Stimulated activated naive CD8-positive, alpha-beta T cell treated with anti-CD3 and anti-CD28 coated beads, Interleukin-15, Interleukin-2, amounts not matched to agents 100 U/mL and 50 U/mL, for 24 hours (primary cell): ENCODE measurements at regions not wholly inside any gene's neighbourhood (a gene's known extent, or its start where the extent isn't known, plus 50 kb on each side); places are given as distances from the start of the nearest gene placed in this dataset.
"Not testable (repeated sequence)": the region's sequence is repeated elsewhere in the genome, so short reads cannot be mapped to it uniquely, and the experiment has no call there.

Experiments
- ATAC-seq: fragments of 150-1000 bp; cut with Tn5 transposase; one replicate; pipeline ENCODE4 v1.10.0; 2021
- DNase-seq: peaks from one replicate; pipeline ENCODE4 v3.0.0; 2021

GRCh38 chrX:45668686-45669443 is 468.2 kb upstream of the DIPK2B start:
- DNase-seq, result no peak

GRCh38 chrX:45667666-45668065 is 467.0 kb upstream of the DIPK2B start:
- no peak for ATAC-seq

More at GRCh38 chrX:45668686-45669443, 468.2 kb upstream of the DIPK2B start:
- ATAC-seq, result no peak

GRCh38 chrX:45664727-45665290 is 464.1 kb upstream of the DIPK2B start:
- DNase-seq (no peak), ATAC-seq (no peak)

More at GRCh38 chrX:45667666-45668065, 467.0 kb upstream of the DIPK2B start:
- DNase-seq, result no peak

DNA sequence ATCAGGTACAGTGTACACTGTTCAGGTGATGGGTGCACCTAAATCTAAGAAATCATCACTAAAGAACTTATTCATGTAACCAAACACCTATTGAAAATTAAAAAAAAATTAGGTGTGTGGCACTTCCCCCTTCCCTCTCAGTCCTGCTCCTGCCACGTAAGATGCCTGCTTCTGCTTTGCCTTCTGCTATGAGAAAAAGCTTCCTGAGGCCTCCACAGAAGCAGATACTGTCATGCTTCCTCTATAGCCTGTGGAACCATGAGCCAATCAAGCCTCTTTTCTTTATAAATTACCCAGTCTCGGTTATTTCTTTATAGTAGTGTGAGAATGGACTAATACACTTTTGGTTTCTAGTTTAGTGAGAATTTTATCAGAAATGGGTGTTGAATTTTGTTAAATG is 459.8 kb upstream of the DIPK2B start:
- DNase-seq (no peak), ATAC-seq (no peak)

GRCh38 chrX:45633419-45633818 is 432.7 kb upstream of the DIPK2B start:
- DNase-seq (no peak), ATAC-seq (no peak)

GRCh38 chrX:45632506-45632905 is 431.8 kb upstream of the DIPK2B start:
- ATAC-seq (no peak), DNase-seq (no peak)

DNA sequence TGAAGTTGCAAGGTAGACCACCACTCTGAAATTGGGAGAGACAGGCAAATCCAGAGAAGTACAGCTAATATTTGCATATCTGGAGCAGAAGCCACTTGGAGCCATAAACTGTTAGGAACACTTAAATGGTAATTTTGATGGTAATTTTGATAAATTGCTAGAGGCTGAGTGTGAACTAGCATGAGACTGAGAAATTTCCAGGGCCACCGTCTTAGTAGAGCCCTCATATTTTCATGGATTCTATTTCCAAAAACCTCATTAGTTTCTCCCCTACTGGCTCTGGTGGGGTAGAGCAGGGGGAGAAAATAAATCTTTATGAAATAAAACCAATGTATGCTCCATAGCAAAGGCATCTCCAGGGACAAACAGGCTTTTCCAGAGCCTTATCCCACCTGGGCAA is 429.4 kb upstream of the DIPK2B start:
- no peak for ATAC-seq
- DNase-seq, result no peak

GRCh38 chrX:45628041-45628440 is 427.4 kb upstream of the DIPK2B start:
- ATAC-seq (no peak), DNase-seq (no peak)

GRCh38 chrX:45623266-45623665 is 422.6 kb upstream of the DIPK2B start:
- ATAC-seq (no peak), DNase-seq (no peak)

DNA sequence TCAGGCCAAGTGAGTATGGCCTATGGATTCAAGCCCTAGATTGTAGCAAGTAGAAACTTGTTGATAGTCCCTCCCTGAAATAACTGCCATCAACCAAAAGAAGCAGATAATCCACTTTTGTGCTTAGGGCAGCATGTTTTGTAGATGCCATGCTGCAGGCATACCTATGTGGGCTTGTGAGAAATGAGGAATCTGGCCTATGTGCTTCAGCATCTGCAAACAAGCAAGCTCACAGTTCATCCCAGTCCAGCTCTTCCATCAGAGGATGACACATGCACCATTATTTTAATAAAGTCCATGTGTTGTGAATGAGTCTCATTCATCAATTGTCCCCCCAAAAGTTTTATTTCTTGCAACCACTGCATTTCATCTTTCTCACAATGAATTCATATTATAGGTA is 421.9 kb upstream of the DIPK2B start:
- no peak for DNase-seq
- ATAC-seq, result no peak

DNA sequence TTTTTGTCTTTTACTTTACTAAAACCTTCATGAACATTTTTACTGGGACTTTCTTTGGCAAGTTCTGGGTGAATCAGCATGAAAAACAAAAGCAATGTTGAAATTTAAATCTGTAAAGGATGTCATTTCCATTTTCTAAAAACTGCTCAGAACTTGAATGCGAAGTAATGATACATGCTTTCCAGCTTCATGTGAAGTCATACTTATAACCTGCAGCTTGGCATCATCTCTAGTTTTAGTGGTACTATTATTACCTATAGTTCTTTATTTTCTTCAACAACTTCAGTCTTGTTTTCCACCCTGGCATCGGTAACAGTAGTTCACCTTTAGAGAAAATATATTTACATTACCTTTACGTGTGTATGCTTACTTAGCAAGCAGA is 421.4 kb upstream of the DIPK2B start:
- ATAC-seq (peak; percentile 81), DNase-seq (no peak)

DNA sequence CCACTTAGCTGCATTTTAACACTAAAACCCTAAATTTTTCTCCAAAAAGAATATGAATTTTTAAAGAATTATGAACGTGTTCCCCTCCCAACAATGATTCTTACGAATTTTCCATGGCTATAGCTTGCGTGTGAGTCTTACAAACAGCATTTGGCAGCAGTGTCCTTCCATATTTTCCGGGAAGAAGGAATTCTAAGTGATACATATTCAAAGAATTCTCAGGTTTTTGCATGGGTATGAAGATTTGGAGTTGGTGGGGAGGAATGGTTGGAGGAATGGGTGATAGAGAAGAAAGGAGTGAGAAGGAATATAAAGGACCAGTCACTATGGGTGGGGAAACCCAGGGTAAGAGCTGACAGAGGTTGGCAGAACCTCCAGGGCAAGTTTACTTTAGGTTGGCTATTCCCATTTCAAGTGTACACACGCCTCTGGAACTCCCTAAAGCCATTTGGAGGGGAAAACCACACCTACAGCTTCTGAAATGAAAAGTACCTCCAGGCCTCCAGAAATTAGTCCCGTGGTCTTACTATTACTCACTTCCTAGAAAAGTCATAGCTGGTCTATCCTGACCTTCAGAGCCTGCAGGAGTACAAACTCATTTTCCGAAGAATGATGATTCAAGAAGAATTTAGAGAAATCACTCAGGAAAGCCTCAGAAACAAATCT is 420.8 kb upstream of the DIPK2B start:
- peak; percentile 88 for ATAC-seq
- peak; percentile 4 for DNase-seq

- DNase-seq (no peak), ATAC-seq (no peak)
Observed at GRCh38 chrX:45619290-45619689, 418.6 kb upstream of the DIPK2B start.

DNA sequence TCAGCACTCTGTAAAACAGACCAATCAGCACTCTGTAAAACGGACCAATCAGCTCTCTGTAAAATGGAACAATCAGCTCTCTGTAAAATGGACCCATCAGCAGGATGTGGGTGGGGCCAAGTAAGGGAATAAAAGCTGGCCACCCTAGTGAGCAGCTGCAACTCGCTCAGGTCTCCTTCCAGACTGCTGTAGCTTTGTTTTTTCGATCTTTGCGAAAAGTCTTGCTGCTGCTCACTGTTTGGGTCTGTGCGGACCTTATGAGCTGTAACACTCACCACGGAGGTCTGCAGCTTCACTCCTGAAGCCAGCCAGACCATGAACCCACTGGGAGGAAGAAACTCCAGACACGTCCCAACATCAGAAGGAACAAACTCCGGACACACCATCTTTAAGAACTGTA is 414.9 kb upstream of the DIPK2B start:
- ATAC-seq, DNase-seq: not testable (repeated sequence)

DNA sequence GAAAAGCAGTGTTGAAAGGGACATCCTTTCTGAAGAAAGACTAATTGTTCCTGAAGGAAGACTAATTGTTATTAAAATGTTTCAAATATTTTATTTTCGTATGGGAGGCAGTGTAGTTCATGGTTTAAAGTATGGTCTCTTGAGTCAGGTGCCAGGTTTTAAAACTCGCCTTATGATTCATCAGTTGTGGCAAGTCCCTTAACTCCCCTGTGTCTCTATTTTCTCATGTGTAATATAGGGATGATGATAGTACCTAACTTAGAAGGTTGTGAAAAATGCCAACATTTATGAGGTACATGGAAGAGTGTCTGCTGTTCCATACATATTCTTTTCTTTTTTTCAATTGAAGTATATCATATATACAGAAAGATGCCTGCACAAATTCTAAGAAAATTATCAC is 414.2 kb upstream of the DIPK2B start:
- DNase-seq (no peak), ATAC-seq (peak; percentile 69)

DNA sequence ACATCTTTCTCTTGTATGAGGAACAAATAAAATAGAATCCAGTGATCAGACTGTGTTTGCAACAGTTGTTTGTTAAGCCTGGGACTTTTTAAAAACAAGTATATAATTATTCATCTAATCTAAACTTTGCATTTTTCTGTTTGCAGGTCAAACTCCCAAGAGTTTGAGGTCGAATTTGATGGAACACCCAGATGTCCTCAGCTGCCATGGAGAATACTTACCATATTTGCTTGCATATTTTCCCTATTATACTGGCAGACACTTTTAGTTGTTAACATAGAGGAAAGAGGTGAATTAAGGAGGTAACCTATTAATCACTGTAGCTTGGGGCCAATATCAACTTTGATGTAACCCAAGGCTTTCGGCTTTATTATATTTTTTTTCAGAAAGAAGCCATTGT is 401.5 kb upstream of the DIPK2B start:
- no peak for DNase-seq

GRCh38 chrX:45601052-45601451 is 400.4 kb upstream of the DIPK2B start:
- no peak for ATAC-seq

More for the DNA sequence above, 401.5 kb upstream of the DIPK2B start:
- ATAC-seq, result no peak

GRCh38 chrX:45598861-45599260 is 398.2 kb upstream of the DIPK2B start:
- DNase-seq (no peak), ATAC-seq (no peak)

More at GRCh38 chrX:45601052-45601451, 400.4 kb upstream of the DIPK2B start:
- DNase-seq, result no peak

GRCh38 chrX:45596188-45596808 is 395.6 kb upstream of the DIPK2B start:
- ATAC-seq (no peak), DNase-seq (no peak)

GRCh38 chrX:45592101-45592500 is 391.4 kb upstream of the DIPK2B start:
- no peak for ATAC-seq
- DNase-seq, result no peak

- DNase-seq (no peak), ATAC-seq (no peak)
Observed at GRCh38 chrX:45591650-45592049, 391.0 kb upstream of the DIPK2B start.

GRCh38 chrX:45584717-45585116 is 384.0 kb upstream of the DIPK2B start:
- DNase-seq (no peak), ATAC-seq (no peak)

GRCh38 chrX:45577361-45577760 is 376.7 kb upstream of the DIPK2B start:
- DNase-seq, result no peak
- no peak for ATAC-seq
